Jurkat, Clone E6-1 (cell line): ENCODE measurements at regions not wholly inside any gene's neighbourhood (a gene's known extent, or its start where the extent isn't known, plus 50 kb on each side); places are given as distances from the start of the nearest gene placed in this dataset.

Experiments
- DNase-seq: peaks from one replicate; pipeline ENCODE4 v3.0.0-alpha.2; 2011; ENCODE audit warnings: low read depth, low spot score
- H3K4me3 ChIP-seq: 2 replicates; pipeline ENCODE4 v1.5.1; 2011; ENCODE audit warnings: mild to moderate bottlenecking, low read length, control low read depth, moderate library complexity

DNA sequence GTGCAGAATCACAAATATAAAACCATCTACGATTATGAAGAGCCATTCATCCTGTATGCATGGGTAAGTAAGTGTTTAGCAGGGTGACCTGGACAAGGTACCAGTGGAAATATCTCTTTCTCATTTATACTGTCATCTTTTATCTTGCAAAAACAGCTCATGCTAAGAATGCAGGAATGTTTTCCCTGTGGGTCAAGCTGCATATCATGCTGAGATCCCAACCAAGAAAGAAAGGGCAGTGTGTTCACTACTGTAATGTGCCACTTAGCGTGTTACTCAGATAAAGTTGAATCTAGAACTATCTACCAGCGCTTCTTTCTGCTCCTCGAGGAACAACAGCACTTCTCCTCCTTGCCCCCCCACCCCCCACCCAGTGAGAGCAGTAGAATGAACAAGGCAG lies 212.7 kb upstream of the TBL1X start:
- no peak for DNase-seq
- H3K4me3 ChIP-seq = no peak overlapping the region

DNA sequence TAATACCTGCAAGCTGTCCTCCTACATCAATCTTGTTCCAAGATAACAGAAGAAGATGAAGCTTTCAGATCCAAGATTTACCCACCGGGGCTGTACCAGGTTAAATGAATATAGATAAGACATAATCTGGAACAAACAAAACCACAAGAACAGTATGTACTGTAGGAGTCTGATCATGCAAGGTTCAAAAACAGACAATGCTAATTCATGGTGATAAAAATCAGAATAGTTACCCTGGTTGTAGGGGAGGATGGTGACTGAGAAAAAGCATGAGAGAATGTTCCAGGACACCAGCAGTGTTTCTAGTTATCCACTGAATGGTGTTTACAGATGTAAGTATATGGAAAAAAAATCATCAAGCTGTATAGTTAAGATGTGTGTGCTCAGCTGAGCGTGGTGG lies 211.6 kb upstream of the TBL1X start:
- no peak for DNase-seq
- no peak overlapping the region for H3K4me3 ChIP-seq

- no peak overlapping the region for H3K4me3 ChIP-seq
- no peak for DNase-seq
Observed at GRCh38 chrX:9257718-9258420, 207.0 kb upstream of the TBL1X start.

DNA sequence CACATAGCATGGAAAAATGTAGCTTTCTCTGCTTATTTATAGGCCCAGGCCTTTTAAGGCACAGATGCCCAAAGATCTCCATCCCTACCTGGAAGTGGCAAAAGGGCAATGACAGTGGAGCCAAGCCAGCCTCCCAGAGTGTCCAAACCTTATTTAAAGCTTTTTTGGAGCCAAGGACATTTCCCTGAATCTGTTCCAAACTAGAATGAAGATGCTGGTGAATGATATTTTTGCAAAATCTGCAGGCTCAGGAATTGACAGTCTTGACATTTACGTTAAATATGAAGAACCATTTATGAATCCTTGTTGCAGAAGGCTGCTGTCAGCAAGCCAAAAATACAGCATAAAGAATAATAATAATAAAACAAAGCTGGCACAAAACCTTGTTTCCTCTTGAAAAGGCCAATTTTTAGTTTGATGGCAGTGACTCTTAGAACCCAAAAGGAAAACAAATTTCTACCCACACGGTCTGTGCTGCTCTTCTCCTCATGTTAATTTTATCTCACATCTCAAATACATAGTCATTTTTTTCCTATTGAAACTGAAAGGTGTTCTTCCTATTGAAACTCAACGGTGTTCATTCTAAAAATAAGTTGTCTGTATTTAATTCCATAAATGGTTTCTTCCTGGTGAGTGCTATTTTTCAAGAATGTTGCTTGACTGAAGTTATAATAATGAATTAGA lies 206.3 kb upstream of the TBL1X start:
- DNase-seq = no peak
- H3K4me3 ChIP-seq = no peak overlapping the region

- DNase-seq = no peak
- no peak overlapping the region for H3K4me3 ChIP-seq
Observed at GRCh38 chrX:9260603-9261002, 204.3 kb upstream of the TBL1X start.

DNA sequence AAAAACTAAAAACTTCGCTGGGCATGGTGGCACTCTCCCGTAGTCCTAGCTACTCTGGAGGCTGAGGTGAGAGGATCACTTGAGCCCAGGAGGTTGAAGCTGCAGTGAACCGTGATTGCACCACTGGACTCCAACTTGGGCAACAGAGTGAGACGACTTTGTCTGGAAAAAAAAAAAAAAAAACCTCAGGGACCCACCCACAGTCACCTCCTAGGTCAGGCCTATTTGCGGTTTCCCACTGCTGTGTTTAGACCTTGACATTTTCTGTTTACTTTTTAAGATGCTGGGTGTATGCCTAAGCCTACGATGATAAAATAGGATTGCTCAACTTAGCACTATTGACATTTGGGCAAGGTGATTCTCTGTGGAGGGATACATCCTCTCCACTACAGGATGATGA lies 197.4 kb upstream of the TBL1X start:
- no peak for DNase-seq
- no peak overlapping the region for H3K4me3 ChIP-seq

DNA sequence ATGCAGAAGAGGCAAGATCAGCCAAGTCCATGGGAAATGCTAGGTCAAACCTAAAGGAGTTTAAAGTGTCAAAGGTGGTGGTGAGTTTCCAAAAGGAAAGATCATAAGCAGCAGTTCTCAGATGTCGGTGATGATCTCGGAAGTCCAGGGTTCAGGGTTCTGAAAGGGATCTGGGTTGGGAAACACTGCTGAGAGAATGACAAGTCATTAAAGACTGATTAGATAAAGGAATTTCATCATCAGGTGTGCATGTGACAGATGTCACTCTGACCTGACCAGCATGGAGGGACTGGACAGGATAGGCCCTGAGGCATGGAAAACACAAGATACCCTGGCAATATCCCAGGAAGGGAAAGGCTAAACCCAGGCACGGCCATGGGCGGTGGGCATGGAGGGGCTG lies 195.7 kb upstream of the TBL1X start:
- DNase-seq = no peak
- no peak overlapping the region for H3K4me3 ChIP-seq

- no peak for DNase-seq
- no peak overlapping the region for H3K4me3 ChIP-seq
Observed at GRCh38 chrX:9271789-9272525, 192.9 kb upstream of the TBL1X start.

DNA sequence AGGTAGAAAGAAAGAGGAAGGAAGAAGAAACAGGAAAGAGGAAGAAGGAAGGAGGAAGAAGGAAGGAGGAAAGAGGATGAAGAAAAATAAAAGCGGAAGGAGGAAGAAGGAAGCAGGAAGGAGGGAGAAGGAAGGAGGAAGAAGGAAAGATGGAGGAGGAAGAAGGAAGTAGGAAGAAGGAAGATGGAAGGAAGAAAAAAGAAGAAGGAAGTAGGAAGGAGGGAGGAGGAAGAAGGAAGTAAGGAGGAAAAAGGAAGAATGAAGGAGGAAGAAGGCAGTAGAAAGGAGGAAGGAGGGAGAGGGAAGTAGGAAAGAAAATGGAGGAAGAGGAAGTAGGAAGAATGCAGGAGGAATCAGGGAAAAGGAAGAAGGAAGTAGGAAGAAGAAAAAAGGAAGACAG lies 191.1 kb upstream of the TBL1X start:
- H3K4me3 ChIP-seq = no peak overlapping the region
- DNase-seq = no peak

DNA sequence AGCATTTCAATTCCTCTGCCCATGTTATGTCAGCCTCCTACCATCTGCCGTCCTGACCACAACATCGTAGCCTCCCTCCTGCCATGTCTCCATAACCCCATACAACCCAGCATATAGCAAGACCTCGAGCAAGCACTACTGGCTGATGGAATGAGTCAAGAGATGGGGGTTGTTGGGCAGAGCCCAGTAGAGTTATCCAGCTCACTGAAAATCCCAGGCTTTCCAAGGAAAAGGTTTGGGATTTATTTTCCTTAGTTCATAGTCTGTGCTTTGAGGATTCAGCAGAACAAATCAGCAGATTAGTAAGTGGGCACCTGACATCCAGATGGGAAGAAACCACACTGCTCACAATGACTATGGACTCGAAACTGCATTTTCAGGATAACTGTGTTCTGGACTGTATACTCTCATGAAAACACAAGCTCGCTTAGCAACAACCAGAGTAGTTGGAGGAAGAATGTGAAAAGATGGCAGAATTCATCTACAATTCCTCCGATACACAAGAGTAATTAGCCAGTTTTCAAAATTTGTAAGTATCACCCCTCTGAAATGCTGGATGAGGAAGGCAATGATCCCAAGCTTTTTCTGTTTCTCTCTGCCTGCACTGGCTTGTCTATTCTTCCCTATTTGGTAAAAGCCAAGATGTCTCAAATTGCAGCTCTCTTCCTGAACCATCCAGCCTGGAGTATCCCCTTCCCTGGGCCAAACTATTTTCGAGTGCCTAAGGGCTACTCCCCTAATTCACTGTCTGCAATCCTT lies 186.2 kb upstream of the TBL1X start:
- DNase-seq = no peak
- H3K4me3 ChIP-seq = no peak overlapping the region

GRCh38 chrX:9279234-9279544 lies 185.7 kb upstream of the TBL1X start:
- DNase-seq = no peak
- H3K4me3 ChIP-seq = no peak overlapping the region

DNA sequence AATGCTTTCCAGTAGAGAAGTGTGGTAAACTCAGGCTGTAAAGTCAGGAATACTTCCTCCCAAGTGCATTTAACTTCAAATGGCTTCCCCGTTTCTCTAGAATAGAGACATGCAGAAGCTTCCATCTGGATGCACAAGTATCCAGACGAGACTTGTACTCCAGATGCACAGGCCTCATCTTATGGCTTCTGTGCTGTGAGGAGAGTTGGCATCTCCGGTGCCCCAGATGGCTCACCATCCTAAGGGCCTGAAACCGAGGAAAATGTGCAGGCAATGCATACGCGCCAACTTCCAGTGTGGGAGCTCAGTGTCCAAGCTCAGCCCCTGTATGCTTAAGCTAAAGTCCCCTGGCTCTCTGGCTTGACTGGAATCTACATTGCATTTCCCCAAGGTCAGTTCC lies 184.0 kb upstream of the TBL1X start:
- no peak overlapping the region for H3K4me3 ChIP-seq
- no peak for DNase-seq

- H3K4me3 ChIP-seq = no peak overlapping the region
- no peak for DNase-seq
Observed at GRCh38 chrX:9282325-9282724, 182.5 kb upstream of the TBL1X start.

DNA sequence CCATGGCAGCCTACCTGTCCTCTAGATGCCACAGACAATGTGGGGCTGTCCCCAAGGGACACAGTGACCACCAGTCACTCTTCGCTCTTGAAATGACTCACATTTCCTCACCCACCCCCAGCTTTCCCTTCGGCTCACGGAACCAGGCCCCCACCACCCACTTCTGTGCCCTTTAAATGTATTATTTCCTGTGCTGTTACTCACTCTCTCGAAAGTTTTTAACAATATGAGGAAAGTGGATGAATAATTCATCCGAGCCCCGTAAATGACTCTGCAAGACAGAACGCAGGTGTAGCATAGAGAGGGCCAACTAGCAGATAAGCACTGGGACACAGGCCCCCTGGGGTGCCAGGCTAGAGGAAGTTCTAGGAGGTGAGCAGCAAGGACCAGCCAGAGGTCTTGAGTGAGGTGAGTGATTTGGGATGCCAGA lies 179.5 kb upstream of the TBL1X start:
- no peak for DNase-seq
- no peak overlapping the region for H3K4me3 ChIP-seq

DNA sequence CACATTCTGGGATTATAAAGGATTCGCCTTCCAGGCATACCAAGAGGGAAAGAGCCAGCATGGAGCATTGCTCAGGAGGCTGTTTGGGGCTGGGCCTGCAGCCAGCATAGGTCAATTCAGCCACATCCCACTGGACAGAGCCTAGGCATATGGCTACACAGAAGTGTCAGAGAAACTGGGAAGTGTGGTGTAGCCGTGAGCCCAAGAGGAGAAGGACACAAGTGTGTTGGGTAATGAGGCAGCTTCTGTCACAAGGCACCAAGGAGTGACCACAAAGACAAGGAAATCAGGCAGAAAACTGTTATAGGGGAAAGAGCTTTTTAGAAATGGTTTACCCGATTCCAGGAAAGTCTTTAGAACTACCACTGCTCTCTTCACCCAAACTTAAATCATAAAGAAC lies 178.6 kb upstream of the TBL1X start:
- no peak for DNase-seq
- H3K4me3 ChIP-seq = no peak overlapping the region

DNA sequence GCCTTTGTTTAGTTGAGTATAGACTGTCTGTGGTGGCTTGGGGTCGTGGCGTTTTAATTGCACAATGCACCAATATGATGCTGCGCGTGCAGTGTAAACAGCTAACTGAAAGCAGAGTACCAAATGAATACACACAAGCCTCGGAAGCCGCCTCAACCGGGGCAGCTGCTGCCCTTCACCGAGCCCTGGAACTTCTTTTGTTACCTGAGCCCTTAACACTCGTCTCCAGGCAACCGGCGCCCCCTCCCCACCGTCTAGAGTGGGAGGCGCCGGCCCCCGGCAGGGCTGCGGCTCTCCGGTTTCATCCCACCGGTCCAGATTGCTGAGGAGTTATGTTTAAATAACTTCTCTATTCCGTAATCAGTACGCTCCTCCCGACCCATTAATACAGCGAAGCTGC lies 173.2 kb upstream of the TBL1X start:
- no peak for DNase-seq
- H3K4me3 ChIP-seq = no peak overlapping the region

DNA sequence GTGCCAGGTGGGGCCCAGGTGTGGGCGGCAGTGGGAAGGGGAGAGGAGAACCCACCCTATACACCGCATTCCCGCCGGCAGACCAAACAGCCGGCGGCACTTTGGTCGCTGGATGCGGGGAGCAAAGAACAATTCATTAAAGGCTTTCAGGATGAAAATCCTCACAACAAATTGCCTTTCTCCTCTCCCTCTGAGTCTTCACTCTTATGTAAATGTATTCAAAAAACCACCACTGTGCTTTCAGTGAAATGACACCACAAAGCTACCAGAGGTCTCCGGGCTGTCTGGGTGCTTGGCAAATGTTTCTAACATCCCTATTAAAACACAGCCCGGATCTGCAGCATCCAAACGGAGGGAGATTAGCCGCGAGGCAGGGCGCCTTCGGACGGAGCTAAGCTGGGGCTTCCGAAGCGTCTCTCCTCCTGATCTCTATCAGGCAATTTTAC lies 171.8 kb upstream of the TBL1X start:
- H3K4me3 ChIP-seq = no peak overlapping the region
- no peak for DNase-seq

DNA sequence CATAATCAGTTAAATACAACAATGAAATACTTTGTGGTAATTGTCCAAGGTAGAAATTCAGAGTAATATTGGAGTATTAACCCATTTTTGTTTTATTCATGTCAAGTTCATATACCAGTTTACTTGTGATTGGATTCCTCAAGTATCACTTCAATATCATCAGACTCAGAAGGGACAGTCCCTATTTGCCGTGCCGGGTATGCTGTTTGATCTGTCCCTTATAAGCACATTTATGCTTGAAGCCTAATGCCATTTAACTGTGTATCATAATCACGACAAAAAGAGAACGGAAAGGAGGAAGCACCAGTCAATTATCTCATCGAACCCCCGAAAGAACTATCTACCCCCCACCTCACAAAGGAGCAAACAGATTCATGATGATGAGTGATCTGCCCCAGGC lies 171.0 kb upstream of the TBL1X start:
- no peak for DNase-seq
- H3K4me3 ChIP-seq = no peak overlapping the region

DNA sequence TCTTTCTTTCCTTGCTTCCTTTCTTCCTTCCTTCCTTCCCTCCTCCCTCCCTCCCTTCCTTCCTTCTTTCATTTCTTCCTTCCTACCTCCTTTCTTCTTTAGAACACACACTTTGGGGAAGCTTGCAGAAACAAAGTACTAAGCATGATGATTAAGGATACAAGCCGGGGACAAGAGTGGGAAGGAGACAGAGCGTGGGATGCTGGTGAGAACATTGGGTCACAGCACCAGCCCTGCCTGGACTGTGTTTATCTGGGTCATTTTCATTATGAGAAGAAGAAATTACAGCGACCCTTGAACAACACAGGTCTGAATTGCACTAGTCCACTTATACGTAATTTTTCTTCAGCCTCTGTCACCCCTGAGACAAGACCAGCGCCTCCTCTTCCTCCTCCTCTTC lies 169.3 kb upstream of the TBL1X start:
- no peak for DNase-seq
- no peak overlapping the region for H3K4me3 ChIP-seq

DNA sequence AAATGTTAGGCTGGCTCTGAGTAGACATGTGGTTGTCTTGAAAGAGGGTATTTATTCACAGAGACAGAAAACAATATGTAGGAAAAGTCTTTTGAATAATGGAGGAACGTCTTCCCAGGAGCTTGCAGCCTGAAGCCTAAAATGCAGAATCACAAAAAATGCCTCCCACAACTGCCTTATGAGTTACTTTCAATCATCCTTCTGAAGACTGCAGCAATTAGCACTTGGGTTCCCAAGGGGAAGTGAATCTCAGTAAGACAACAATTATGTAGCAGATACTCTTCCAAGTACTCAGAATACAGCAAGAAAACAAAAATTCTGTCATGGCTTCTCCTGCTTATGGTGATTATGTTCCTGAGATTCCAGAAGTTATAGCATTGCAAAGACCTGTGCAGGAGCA lies 166.6 kb upstream of the TBL1X start:
- no peak for DNase-seq
- H3K4me3 ChIP-seq = no peak overlapping the region
